ENCODE measurements at regions not wholly inside any gene's neighbourhood (a gene's known extent, or its start where the extent isn't known, plus 50 kb on each side); places are given as distances from the start of the nearest gene placed in this dataset.

DNA sequence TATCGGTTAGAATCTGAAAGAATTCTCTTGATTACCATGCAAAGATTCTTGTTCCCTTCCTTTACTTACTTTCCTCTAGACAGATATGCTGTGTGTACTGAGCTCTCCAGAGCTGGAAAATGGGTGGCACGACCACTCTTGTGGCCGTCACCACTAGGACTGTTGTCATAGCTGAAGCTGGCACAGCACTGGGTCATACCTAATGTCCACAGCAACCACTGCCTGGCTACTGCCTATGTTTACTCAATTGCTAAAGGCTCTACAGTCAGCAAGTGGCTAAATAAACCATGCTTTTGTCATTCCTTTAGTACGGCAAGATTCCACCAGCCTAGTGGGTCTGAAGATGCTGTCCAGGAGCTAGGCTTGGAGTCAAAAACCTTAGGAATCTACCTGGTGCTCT is 1643.0 kb downstream of the OTOL1 start:
- Histone ChIP-seq H3K36me3 (no peaks in the 10 kb centered on the region), H3K27ac (no peak overlapping the region), H3K4me1 (no peaks in the 10 kb centered on the region), H3K9me3 (no peaks in the 10 kb centered on the region), H3K27me3 (no peaks in the 10 kb centered on the region), H3K4me3 (no peak overlapping the region)
- TF ChIP-seq, protein P1, sequence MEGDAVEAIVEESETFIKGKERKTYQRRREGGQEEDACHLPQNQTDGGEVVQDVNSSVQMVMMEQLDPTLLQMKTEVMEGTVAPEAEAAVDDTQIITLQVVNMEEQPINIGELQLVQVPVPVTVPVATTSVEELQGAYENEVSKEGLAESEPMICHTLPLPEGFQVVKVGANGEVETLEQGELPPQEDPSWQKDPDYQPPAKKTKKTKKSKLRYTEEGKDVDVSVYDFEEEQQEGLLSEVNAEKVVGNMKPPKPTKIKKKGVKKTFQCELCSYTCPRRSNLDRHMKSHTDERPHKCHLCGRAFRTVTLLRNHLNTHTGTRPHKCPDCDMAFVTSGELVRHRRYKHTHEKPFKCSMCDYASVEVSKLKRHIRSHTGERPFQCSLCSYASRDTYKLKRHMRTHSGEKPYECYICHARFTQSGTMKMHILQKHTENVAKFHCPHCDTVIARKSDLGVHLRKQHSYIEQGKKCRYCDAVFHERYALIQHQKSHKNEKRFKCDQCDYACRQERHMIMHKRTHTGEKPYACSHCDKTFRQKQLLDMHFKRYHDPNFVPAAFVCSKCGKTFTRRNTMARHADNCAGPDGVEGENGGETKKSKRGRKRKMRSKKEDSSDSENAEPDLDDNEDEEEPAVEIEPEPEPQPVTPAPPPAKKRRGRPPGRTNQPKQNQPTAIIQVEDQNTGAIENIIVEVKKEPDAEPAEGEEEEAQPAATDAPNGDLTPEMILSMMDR (IDR thresholded peaks at IDR 0.05) = no peak
- TF ChIP-seq POLR2AphosphoS5 (IDR thresholded peaks at IDR 0.05) = no peak
- TF ChIP-seq POLR2A (IDR thresholded peaks at IDR 0.05) = no peak
- TF ChIP-seq EP300 (IDR thresholded peaks at IDR 0.05) = no peak
- no peak for ATAC-seq
- WGBS, 2 donors (ENCODE audit: low coverage in 1 of 2) = 87 to 88% methylated on average over 3 to 4 of the region's 4 CpGs

DNA sequence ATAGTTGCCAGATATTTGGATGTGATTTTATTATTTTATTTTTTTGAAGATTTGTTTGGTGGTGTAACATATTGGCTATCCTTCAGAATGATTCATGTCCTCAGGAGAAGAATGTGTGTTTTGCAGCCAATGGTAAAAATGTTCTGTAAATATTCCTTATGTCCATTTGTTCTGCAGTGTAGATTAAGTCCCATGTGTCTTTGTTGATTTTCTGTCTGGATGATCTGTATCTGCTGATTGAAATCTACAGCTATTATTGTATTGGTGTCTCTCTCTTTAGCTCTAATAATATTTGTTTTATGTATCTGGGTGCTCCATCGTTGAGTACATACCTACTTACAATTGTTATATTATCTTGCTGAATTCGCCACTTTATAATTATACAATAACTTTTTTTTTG is 1641.7 kb downstream of the OTOL1 start:
- Histone ChIP-seq H3K36me3 (no peaks in the 10 kb centered on the region), H3K4me3 (no peak overlapping the region), H3K27me3 (no peaks in the 10 kb centered on the region), H3K4me1 (no peaks in the 10 kb centered on the region), H3K27ac (no peak overlapping the region), H3K9me3 (no peaks in the 10 kb centered on the region)
- 73 to 90% methylated on average over 2 of the region's 2 CpGs for WGBS, 2 donors (ENCODE audit: low coverage in 1 of 2)
- ATAC-seq = no peak
- no peak for TF ChIP-seq POLR2A (IDR thresholded peaks at IDR 0.05)
- TF ChIP-seq, protein P1 (IDR thresholded peaks at IDR 0.05) = no peak
- TF ChIP-seq EP300 (IDR thresholded peaks at IDR 0.05) = no peak
- TF ChIP-seq POLR2AphosphoS5 (IDR thresholded peaks at IDR 0.05) = no peak

DNA sequence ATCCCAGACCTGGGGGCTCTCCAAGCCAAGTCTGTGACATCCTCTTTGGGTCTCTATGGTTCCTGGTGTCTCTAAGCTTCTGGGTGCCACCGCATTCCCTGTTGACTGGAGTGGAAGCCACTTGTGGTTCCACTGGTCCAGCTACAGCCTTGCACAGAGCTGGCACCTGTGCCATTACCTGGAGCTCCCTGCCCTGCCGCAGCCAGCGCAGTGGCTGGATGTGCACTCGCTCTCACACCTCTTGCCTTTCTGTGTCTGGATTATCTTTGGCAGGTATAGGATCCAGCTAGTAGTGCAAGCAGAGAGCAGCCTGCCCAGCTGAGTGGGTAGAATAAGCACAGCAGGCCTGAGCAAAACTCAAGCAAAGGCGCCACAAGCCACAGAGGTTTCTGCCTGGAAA is 1635.5 kb downstream of the OTOL1 start:
- Histone ChIP-seq H3K36me3 (no peaks in the 10 kb centered on the region), H3K9me3 (peaks cover 0 to 14% (median 0%) of the 10 kb centered on the region in 3 donors), H3K4me1 (no peaks in the 10 kb centered on the region), H3K27me3 (no peaks in the 10 kb centered on the region), H3K27ac (no peak overlapping the region), H3K4me3 (no peak overlapping the region)
- TF ChIP-seq POLR2A (IDR thresholded peaks at IDR 0.05) (no peak), EP300 (IDR thresholded peaks at IDR 0.05) (no peak), POLR2AphosphoS5 (IDR thresholded peaks at IDR 0.05) (no peak)
- TF ChIP-seq, protein P1 (IDR thresholded peaks at IDR 0.05) = no peak
- ATAC-seq = no peak
- WGBS, 2 donors (ENCODE audit: low coverage in 1 of 2) = 86 to 100% methylated on average over 1 of the region's 5 CpGs

DNA sequence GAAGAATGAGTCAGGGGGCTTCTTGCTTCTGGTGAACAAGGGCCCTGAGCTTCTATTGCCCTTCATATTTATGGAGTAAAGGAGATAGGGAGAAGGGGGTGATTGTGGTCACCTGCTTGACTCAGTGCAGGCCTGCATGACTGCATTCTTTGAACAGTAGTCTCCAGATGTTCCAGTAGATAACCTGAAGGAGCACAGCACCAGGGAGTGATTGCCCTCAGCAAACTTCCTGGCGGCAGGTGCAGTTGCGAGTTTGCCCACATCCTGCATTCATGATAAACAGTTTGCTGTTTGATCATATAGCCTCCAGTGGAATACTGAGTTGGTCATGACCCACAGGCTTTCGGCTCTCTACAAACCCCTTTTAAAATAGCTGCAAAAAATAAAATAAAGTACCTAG is 1632.7 kb downstream of the OTOL1 start:
- no peak for TF ChIP-seq POLR2AphosphoS5 (IDR thresholded peaks at IDR 0.05)
- TF ChIP-seq EP300 (IDR thresholded peaks at IDR 0.05) = no peak
- TF ChIP-seq, protein P1 (IDR thresholded peaks at IDR 0.05) = no peak
- TF ChIP-seq POLR2A (IDR thresholded peaks at IDR 0.05) = no peak
- Histone ChIP-seq H3K36me3 (no peaks in the 10 kb centered on the region), H3K27ac (no peak overlapping the region), H3K9me3 (peaks cover 0 to 24% (median 0%) of the 10 kb centered on the region in 3 donors), H3K4me3 (no peak overlapping the region), H3K27me3 (no peaks in the 10 kb centered on the region), H3K4me1 (no peaks in the 10 kb centered on the region)
- WGBS, 2 donors (ENCODE audit: low coverage in 1 of 2) = 83 to 89% methylated on average over 1 to 3 of the region's 3 CpGs
- ATAC-seq = no peak

DNA sequence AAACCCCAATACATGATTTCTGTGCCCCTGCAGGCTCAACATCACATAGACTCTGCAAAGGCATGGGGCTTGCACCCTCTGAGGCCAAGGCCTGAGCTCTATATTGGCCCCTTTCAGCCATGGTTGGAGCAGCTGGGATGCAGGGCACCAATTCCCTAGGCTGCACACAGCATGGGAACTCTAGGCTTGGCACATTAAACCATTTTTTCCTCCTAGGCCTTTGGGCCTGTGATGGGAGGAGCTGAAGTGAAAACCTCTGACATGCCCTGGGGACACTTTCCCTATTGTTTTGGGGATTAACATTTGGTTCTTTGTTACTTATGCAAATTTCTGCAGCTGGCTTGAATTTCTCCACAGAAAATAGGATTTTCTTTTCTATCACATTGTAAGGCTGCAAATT is 1629.5 kb downstream of the OTOL1 start:
- TF ChIP-seq EP300 (IDR thresholded peaks at IDR 0.05) (no peak), POLR2A (IDR thresholded peaks at IDR 0.05) (no peak), POLR2AphosphoS5 (IDR thresholded peaks at IDR 0.05) (no peak)
- TF ChIP-seq, protein P1 (IDR thresholded peaks at IDR 0.05) = no peak
- no peaks in the 10 kb centered on the region for H3K27me3 ChIP-seq
- no peak overlapping the region for H3K27ac ChIP-seq
- no peak for ATAC-seq
- H3K4me3 ChIP-seq = no peak overlapping the region
- H3K9me3 ChIP-seq = peaks cover 0 to 24% (median 0%) of the 10 kb centered on the region in 3 donors
- H3K36me3 ChIP-seq = no peaks in the 10 kb centered on the region
- no peaks in the 10 kb centered on the region for H3K4me1 ChIP-seq

Small RNA genes lying in the stretch of these regions (small RNA-seq; reads per million reads assigned to genes)
- 0 reads per million in 4 donors for gene MIR1263
- gene RNU7-82P = 0 reads per million in 4 donors

Data from gastroesophageal sphincter (tissue), 4 donors.